ENCODE measurements at regions not wholly inside any gene's neighbourhood (a gene's known extent, or its start where the extent isn't known, plus 50 kb on each side); places are given as distances from the start of the nearest gene placed in this dataset.
"Not testable (repeated sequence)": the region's sequence is repeated elsewhere in the genome, so short reads cannot be mapped to it uniquely, and the experiment has no call there.

- Histone ChIP-seq H3K4me3 (ENCODE audit: low read depth, low read length) (no peak overlapping the region), H3K27me3 (ENCODE audit: control insufficient read depth, insufficient read depth, low read length) (no peaks in the 10 kb centered on the region), H3K36me3 (ENCODE audit: control insufficient read depth, insufficient read depth, low read length) (no peaks in the 10 kb centered on the region)
- no peak for TF ChIP-seq CTCF (IDR thresholded peaks at IDR 0.05; ENCODE audit: insufficient read depth, low read length, severe bottlenecking)
- FAIRE-seq (no peak), DNase-seq (ENCODE audit: low read depth) (no peak)
These were observed 573.8 kb downstream of the POM121L12 start for GRCh38 chr7:53609185-53609584.

GRCh38 chr7:53611043-53611442 lies 575.6 kb downstream of the POM121L12 start:
- TF ChIP-seq CTCF (IDR thresholded peaks at IDR 0.05; ENCODE audit: insufficient read depth, low read length, severe bottlenecking) = no peak
- H3K36me3 ChIP-seq (ENCODE audit: control insufficient read depth, insufficient read depth, low read length) = no peaks in the 10 kb centered on the region
- DNase-seq (ENCODE audit: low read depth) = peak; percentile 71
- no peak for FAIRE-seq
- H3K4me3 ChIP-seq (ENCODE audit: low read depth, low read length) = no peak overlapping the region
- no peaks in the 10 kb centered on the region for H3K27me3 ChIP-seq (ENCODE audit: control insufficient read depth, insufficient read depth, low read length)

GRCh38 chr7:53624356-53624755 lies 588.9 kb downstream of the POM121L12 start:
- no peak for FAIRE-seq
- H3K4me3 ChIP-seq (ENCODE audit: low read depth, low read length) = no peak overlapping the region
- no peaks in the 10 kb centered on the region for H3K27me3 ChIP-seq (ENCODE audit: control insufficient read depth, insufficient read depth, low read length)
- DNase-seq (ENCODE audit: low read depth) = no peak
- no peaks in the 10 kb centered on the region for H3K36me3 ChIP-seq (ENCODE audit: control insufficient read depth, insufficient read depth, low read length)
- TF ChIP-seq CTCF (IDR thresholded peaks at IDR 0.05; ENCODE audit: insufficient read depth, low read length, severe bottlenecking) = no peak

- DNase-seq (ENCODE audit: low read depth) (no peak), FAIRE-seq (no peak)
- Histone ChIP-seq H3K4me3 (ENCODE audit: low read depth, low read length) (no peak overlapping the region), H3K36me3 (ENCODE audit: control insufficient read depth, insufficient read depth, low read length) (no peaks in the 10 kb centered on the region), H3K27me3 (ENCODE audit: control insufficient read depth, insufficient read depth, low read length) (no peaks in the 10 kb centered on the region)
- no peak for TF ChIP-seq CTCF (IDR thresholded peaks at IDR 0.05; ENCODE audit: insufficient read depth, low read length, severe bottlenecking)
These were observed 593.3 kb downstream of the POM121L12 start for GRCh38 chr7:53628775-53629174.

- not testable (repeated sequence) for FAIRE-seq; H3K4me3 ChIP-seq (ENCODE audit: low read depth, low read length); DNase-seq (ENCODE audit: low read depth); H3K36me3 ChIP-seq (ENCODE audit: control insufficient read depth, insufficient read depth, low read length); H3K27me3 ChIP-seq (ENCODE audit: control insufficient read depth, insufficient read depth, low read length)
These were observed 599.8 kb downstream of the POM121L12 start for GRCh38 chr7:53635251-53635650.

GRCh38 chr7:53638517-53638916 lies 603.1 kb downstream of the POM121L12 start:
- Histone ChIP-seq H3K27me3 (ENCODE audit: control insufficient read depth, insufficient read depth, low read length) (no peaks in the 10 kb centered on the region), H3K4me3 (ENCODE audit: low read depth, low read length) (no peak overlapping the region), H3K36me3 (ENCODE audit: control insufficient read depth, insufficient read depth, low read length) (no peaks in the 10 kb centered on the region)
- DNase-seq (ENCODE audit: low read depth) (no peak), FAIRE-seq (no peak)
- no peak for TF ChIP-seq CTCF (IDR thresholded peaks at IDR 0.05; ENCODE audit: insufficient read depth, low read length, severe bottlenecking)

Data from bronchial epithelial cell (primary cell).